Mucosa of gallbladder (tissue), 1 donor: ENCODE measurements at regions not wholly inside any gene's neighbourhood (a gene's known extent, or its start where the extent isn't known, plus 50 kb on each side); places are given as distances from the start of the nearest gene placed in this dataset.

ENCODE experiments used
- DNase-seq: peaks from one replicate; pipeline ENCODE4 v3.0.0-alpha.2; 2020; ENCODE audit warnings: low spot score
- donor health status: DM: no; HTN: no; CAD: no.

GRCh38 chr11:120034176-120034875 is 103.6 kb downstream of the TRIM29 start:
- DNase-seq = no peak

- no peak for DNase-seq
Observed at GRCh38 chr11:120032766-120033390, 105.0 kb downstream of the TRIM29 start.

- no peak for DNase-seq
Observed at GRCh38 chr11:120031612-120032600, 106.0 kb downstream of the TRIM29 start.

- DNase-seq = no peak
Observed at GRCh38 chr11:120031156-120031555, 106.8 kb downstream of the TRIM29 start.

GRCh38 chr11:120030411-120030810 is 107.5 kb downstream of the TRIM29 start:
- DNase-seq = no peak

- DNase-seq = no peak
Observed at GRCh38 chr11:120029321-120029720, 108.6 kb downstream of the TRIM29 start.

DNA sequence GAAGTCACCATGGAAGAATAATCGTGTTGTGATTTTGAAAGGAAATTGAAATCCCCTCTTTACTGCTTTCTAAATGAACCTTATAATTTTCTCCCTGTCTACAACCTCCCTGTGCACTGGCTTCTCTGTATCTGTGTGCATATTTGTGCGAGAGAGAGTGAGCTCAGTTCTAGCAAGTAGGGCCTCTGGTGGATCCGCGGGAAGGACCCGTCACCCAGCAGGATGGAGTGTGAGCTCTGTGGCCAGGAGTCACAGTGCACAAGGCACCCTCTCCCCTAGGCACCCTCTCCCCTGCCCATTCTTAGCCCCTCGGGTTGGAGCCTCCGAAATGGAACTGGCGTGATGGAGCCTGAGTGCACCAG is 109.0 kb downstream of the TRIM29 start:
- DNase-seq = no peak

- no peak for DNase-seq
Observed at GRCh38 chr11:120028181-120028896, 109.6 kb downstream of the TRIM29 start.

DNA sequence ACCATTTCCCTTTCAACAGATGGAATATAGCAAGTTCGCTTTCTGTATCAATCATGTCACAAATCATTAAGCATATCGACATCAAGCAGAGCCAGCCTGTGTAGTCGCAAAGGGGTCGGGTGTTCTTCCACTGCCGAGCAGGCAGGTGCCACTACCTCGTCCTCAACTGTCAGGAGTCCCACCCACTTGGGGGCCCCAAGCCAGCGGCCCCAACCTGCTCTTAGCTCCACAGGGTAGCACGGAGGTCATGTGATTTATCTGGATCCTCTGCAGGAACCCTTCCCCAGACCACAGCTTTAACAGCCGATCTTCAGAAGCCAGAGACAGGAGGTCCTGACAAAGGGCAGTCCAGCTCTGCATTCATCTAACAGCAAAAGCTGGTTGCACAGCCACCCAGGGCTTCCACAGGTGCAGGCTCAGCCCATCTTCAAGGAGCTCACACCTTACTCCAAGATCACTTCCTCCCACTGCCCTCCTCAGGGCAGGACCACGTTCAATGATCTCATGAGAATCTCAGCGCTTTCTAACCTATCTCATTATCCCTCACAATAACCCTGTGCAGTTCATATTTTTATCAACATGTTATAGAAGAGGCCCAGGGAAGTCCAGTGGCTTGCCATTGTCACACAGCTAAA is 110.2 kb downstream of the TRIM29 start:
- no peak for DNase-seq

DNA sequence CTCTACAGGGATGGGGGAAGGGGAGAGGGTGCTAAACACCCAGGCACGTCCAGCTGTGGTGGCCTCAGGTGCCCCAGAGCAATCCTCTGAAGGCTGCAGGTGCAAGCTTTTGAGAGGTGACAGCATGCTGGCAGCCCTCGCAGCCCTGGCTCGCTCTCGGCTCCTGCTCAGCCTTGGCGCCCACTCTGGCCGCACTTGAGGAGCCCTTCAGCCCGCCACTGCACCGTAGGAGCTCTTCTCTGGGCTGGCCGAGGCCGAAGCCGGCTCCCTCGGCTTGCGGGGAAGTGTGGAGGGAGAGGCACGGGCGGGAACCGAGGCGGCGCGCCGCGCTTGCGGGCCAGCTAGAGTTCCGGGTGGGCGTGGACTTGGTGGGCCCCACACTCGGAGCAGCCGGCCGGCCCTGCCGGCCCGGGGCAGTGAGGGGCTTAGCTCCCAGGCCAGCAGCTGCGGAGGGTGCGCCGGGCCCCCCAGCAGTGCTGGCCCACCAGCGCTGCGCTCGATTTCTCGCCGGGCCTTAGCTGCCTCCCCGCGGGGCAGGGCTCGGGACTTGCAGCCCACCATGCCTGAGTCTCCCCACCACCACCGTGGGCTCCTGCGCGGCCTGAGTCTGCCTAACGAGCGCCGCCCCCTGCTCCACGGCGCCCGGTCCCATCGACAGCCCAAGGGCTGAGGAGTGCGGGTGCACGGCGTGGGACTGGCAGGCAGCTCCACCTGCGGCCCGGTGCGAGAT is 112.1 kb downstream of the TRIM29 start:
- no peak for DNase-seq

DNA sequence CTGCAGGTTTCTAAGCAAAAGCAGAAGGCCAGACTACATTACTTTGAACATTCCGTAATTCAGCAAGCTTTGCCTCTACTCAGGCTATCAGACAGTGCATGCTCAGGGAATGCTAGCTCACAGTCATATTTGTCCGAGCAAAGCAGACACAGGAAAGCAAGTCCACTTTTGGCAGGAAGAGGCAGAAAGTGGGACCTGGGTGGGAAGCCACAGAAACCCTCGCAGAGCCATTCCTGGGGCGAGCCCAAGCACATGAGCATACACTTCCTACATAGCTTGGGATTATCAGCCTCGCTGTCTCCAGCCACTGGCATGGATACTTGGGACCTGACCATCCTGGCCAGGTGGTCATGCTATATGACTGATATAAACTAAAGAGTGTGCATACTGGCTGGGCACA is 113.3 kb downstream of the TRIM29 start:
- no peak for DNase-seq

GRCh38 chr11:120024046-120024445 is 113.9 kb downstream of the TRIM29 start:
- no peak for DNase-seq

- DNase-seq = no peak
Observed at GRCh38 chr11:120023551-120023950, 114.4 kb downstream of the TRIM29 start.

- no peak for DNase-seq
Observed at GRCh38 chr11:120023120-120023519, 114.8 kb downstream of the TRIM29 start.

GRCh38 chr11:120022617-120023016 is 115.3 kb downstream of the TRIM29 start:
- DNase-seq = no peak

DNA sequence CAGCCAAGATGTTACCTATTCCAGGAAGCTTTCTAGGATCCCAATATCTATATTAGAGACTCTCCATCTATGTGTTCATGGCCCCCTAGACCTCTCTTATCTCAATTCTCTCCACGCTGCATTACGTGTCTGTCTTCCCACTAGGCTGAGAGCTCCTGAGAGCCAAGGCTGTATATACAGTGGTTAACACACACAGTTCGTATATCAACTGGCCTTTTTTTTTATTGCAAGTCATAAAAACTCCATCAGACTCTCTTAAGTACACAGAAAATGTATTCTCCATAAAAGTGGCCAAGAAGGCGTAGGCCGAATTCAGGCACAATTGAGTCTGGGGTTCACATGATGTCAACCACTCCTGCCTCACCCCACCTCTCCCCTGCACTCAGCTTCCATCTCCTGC is 115.9 kb downstream of the TRIM29 start:
- no peak for DNase-seq

GRCh38 chr11:120021391-120021953 is 116.4 kb downstream of the TRIM29 start:
- no peak for DNase-seq

GRCh38 chr11:120020981-120021380 is 116.9 kb downstream of the TRIM29 start:
- DNase-seq = no peak

DNA sequence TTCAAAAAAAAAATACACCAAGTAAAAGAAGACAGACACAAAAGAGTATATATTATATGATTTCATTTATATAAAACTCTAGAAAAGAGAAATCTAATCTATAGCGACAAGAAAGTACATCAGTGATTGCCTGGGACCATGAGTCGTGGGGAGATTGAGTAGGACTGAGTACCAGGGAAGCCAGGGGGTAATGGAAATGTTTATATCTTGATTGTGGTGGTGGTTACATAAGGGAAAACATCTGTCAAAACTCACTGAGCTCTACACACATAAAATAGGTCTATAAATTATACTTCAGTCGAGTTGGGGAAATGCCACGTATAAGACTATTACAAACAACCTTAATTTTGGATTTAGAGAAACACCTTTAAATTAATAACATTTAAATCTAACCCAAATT is 117.4 kb downstream of the TRIM29 start:
- DNase-seq = no peak

DNA sequence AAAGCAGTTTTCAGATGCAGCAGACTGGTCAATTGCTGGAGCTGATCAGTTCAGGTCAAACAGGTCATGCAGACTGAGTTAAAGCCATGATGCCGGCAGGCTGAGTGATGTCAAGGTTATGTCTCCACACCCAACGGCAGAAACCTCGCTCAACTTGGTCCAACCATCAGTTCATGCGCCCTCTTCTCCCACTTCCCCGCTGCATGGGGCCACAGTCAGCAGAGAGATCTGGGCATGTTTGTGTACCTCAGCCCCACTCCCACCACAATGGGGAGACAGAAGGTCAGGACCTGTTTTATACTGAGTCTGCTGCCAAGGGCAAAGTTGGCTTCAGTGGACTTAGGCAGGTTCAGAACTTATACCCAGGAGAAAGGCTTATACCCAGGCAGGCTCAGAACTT is 118.7 kb downstream of the TRIM29 start:
- DNase-seq = no peak
